HG02763 (cell line): ENCODE measurements at regions not wholly inside any gene's neighbourhood (a gene's known extent, or its start where the extent isn't known, plus 50 kb on each side); places are given as distances from the start of the nearest gene placed in this dataset.

Experiments
- ATAC-seq: cut with Tn5 transposase; IDR thresholded peaks from one replicate; pipeline ENCODE4 v1.9.1; 2021; ENCODE audit warnings: mild to moderate bottlenecking, moderate library complexity; ENCODE audit not compliant: unreplicated experiment

- no peak for ATAC-seq
Observed at GRCh38 chr11:80505771-80506170, 1064.9 kb upstream of the TENM4 start.

GRCh38 chr11:80503990-80504389 lies 1063.2 kb upstream of the TENM4 start:
- no peak for ATAC-seq

- ATAC-seq = no peak
Observed at GRCh38 chr11:80502511-80502910, 1061.7 kb upstream of the TENM4 start.

GRCh38 chr11:80495116-80495515 lies 1054.3 kb upstream of the TENM4 start:
- no peak for ATAC-seq

- ATAC-seq = no peak
Observed at GRCh38 chr11:80487952-80488351, 1047.1 kb upstream of the TENM4 start.

- no peak for ATAC-seq
Observed at GRCh38 chr11:80486678-80487077, 1045.8 kb upstream of the TENM4 start.

- no peak for ATAC-seq
Observed at GRCh38 chr11:80477178-80477577, 1036.3 kb upstream of the TENM4 start.

GRCh38 chr11:80473562-80473961 lies 1032.7 kb upstream of the TENM4 start:
- peak; percentile 68 for ATAC-seq

- no peak for ATAC-seq
Observed at GRCh38 chr11:80469871-80470270, 1029.0 kb upstream of the TENM4 start.

- no peak for ATAC-seq
Observed at GRCh38 chr11:80466570-80466969, 1025.7 kb upstream of the TENM4 start.

- ATAC-seq = no peak
Observed at GRCh38 chr11:80462211-80462610, 1021.4 kb upstream of the TENM4 start.

GRCh38 chr11:80458376-80458775 lies 1017.5 kb upstream of the TENM4 start:
- no peak for ATAC-seq

- ATAC-seq = no peak
Observed at GRCh38 chr11:80457823-80458222, 1017.0 kb upstream of the TENM4 start.

- no peak for ATAC-seq
Observed at GRCh38 chr11:80455818-80456217, 1015.0 kb upstream of the TENM4 start.

GRCh38 chr11:80451105-80451504 lies 1010.3 kb upstream of the TENM4 start:
- no peak for ATAC-seq

- ATAC-seq = no peak
Observed at GRCh38 chr11:80448709-80449108, 1007.9 kb upstream of the TENM4 start.

- no peak for ATAC-seq
Observed at GRCh38 chr11:80443177-80443576, 1002.3 kb upstream of the TENM4 start.

GRCh38 chr11:80441821-80442220 lies 1001.0 kb upstream of the TENM4 start:
- no peak for ATAC-seq

GRCh38 chr11:80440835-80441234 lies 1000.0 kb upstream of the TENM4 start:
- ATAC-seq = no peak

- ATAC-seq = no peak
Observed at GRCh38 chr11:80436547-80436946, 995.7 kb upstream of the TENM4 start.

GRCh38 chr11:80435345-80435744 lies 994.5 kb upstream of the TENM4 start:
- ATAC-seq = no peak

GRCh38 chr11:80432057-80432456 lies 991.2 kb upstream of the TENM4 start:
- no peak for ATAC-seq

GRCh38 chr11:80424012-80424695 lies 983.3 kb upstream of the TENM4 start:
- no peak for ATAC-seq
